GM19455 (cell line): ENCODE measurements at regions not wholly inside any gene's neighbourhood (a gene's known extent, or its start where the extent isn't known, plus 50 kb on each side); places are given as distances from the start of the nearest gene placed in this dataset.

ENCODE experiments used
- ATAC-seq: cut with Tn5 transposase; IDR thresholded peaks from one replicate; pipeline ENCODE4 v1.9.1; 2021; ENCODE audit not compliant: unreplicated experiment

DNA sequence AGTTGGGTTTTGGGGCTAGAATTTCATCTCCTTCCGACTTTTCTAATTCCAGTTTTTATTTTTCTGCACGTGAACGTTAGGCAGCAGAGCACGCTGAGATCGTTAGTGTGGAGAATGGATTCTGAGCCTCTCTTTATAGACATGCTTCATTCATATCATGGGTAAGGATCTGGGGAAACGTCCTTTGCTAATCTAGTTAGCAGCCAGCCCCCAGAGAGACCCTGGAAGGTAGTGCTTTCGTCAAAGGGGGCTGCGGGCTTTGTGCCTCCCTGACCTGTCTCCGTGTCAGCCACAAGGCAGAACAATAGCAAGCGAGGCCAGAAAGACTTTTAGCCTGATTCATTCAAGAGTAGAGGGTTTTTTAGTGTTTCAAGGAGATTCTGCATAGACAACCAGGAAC is 196.3 kb upstream of the KLF6 start:
- ATAC-seq, result no peak

DNA sequence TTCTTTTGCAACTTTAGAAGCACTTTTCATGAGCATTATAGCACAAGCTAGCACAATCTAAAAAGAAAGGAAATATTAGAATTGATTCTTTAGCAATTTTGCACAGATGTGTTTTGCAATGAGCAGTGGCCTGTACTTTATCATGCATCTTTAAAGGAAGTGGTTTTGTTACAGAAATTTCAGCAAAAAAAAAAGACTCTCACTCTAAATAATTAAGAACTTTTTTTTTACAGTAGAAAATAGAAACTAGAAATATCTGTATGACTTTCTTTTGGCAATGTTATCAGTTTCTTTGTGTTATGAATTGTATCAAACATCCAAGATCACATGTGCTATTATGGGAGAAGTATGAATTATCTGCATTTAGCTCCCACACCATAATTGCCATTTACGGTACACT is 195.7 kb upstream of the KLF6 start:
- ATAC-seq, result no peak

DNA sequence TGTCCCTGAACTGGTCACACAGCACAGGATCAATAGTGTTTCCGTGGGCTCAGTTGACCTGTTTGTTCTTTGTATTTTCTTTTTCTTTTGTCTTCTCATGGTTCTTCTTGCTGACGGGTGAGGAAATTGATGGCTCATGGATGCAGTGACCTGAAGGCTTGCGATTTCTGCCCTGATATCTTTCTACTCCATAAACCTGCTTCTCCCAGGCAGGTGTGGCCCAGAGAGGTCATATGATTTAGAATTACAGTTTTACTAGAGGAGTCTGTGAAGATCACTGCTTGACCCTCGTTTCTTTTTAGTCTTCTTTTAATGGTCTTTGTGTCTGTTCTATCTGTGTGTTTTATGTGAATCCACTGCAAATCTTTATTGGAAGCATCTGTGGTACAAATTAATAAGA is 195.1 kb upstream of the KLF6 start:
- ATAC-seq, result no peak

DNA sequence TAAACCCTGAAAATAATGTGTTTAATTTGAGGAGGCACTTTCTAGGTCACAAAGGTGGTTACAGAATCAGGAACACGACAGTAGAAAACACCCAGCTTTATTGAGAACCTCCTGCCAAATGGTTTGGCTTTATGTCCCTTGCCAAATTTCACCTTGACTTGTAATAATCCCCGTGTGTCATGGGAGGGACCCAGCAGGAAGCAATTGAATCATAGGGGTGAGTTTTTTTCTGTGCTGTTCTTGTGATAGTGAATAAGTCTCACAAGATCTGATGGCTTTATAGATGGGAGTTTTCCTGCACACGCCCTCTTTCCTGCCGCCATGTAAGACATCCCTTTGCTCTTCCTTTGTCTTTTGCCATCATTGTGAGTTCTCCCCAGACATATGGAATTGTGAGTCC is 193.8 kb upstream of the KLF6 start:
- ATAC-seq, result no peak

DNA sequence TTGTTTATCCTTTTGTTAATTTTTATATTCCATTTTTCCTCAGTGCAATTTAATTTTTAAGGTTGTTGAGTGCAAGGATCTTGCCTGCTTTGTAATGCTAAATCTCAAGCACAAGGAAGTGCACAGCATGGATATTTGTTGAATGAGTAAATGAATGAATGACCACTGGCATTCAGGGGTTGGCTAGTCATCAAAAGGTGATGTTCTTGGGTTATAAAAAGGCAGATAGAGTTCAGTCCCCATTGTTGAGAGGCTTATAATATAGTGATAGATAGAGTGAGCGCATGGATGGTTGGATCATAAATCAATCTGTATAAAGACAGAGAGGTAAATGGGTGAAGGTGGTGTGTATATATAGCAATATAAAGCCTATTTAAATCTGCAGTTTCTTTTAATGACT is 193.2 kb upstream of the KLF6 start:
- no peak for ATAC-seq

DNA sequence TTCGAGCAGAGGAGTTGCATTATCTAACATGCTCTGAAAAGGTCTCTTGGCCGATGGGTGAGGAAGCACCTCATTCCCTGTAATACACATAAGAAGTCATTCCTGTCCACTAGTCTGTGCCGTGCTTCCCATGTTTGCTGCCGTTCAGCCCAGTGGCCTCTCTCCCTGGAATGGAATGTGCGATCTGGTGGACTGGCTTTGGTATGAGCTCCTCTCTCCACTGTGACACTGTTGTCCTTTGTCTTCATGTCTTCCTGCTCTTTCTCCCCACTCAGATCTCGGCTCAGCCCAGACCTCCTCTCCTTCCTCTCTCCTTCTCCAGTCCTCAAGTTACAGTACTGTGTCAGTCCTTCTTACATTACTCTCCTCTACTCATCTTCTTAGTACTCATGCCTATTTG is 192.8 kb upstream of the KLF6 start:
- no peak for ATAC-seq

DNA sequence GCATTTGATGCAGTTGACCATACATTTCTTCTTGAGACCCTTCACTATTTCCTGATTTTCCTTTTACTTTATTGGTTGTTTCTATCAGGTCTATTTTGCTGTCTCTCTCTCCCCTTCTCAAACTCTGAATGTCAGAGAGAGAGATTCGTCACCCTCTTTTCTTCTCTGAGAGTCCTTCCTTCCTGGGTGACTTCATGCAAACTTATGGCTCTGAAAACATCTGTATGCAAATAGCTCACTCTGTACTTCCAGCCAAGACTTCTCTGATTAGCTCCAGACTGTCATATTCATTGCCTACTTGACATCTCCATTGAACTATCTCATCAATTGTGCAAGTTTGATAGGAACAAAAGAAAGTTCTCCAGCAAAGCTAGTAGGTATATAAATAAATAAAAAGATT is 191.7 kb upstream of the KLF6 start:
- no peak for ATAC-seq

DNA sequence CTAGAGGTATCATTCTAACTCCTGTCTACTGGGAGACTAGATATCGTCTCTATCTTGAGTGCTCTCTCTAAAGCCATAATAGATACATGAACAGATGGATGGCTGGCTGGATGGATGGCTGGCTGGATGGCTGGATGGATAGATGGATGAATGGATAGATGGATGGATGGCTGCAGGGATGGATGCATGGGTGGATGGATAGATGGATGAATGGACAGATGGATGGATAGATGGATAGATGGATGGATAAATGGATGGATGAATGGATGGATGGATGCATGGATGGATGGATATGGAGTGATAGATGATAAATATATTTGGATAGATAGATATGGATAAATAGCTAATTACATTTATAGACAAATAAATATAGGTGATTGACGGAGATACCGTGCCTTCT is 191.2 kb upstream of the KLF6 start:
- ATAC-seq, result no peak

DNA sequence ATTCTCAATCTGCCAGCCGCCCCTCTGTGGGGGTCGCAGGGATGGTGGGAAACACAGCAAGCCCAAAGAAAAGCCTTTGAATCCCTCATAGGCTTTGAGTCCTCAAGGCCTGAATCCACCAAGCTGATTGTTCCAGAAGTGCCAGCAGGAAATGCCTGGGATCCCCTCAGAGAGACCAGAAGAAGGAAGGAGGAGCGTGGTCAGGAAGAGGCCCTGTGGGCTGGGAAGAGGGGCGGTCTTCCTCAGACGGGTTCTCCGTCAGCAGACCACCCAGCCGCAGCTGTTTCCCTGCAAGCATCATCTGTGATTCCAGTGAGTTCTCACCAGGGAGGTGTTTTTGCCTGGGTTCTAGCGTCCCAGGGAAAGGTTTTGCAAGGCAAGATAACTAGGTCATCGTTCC is 190.0 kb upstream of the KLF6 start:
- no peak for ATAC-seq

DNA sequence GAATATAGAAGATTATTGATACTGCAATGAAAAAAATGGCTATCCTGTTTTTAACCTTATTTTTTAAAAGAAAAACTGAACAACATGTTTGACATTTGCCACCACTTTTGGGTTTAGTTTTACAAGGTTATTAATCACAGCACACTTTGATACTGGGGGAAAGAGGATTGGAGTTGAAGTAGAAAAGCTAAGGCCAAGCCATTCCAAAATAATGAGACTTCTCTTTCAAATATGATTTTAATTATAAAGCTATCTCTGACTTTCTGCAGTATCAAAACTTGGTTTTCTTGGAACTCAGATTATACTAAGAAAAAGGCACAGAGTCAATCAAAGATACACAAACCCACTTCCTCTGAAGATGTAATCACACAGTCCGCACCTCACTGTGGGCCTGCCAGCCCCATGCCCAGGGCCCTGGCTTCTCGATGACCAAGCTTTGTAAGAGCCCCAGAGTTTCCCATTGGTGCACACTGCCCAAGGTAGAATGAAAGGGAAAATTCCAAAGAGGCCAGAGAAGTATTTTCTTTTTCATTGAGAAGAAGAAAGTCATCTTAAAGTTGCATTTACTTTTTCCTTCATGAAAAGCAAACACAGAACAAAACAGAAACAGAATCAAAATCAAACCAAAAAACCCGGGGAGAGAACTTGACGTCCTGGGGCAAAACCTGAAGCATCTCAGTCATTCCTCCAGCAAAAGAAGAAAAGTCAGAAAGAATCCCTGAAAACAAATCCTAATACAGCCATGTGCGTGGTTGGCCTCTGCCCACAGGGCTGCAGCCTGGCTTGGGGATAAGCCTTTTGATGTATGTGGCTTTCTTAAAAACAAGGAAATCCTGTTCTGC is 187.7 kb upstream of the KLF6 start:
- no peak for ATAC-seq

DNA sequence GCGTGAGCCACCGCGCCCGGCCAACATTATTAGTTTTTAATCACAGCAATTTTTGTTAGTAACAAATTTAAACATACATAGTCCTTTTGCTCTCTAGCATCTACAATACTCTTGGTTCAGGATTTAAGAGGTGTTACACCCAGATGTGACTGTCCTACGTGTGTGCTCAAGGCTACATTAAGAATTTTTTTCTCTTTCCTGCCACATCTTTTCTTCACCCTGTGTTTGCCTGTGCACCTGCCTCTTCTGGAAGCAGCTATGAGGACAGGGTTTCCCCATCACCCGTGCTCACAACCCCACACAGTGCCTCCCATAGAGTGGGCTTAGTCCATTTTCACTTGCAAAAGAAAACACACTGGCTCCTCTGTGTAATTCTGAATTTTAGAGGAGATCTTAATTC is 186.7 kb upstream of the KLF6 start:
- ATAC-seq, result no peak

DNA sequence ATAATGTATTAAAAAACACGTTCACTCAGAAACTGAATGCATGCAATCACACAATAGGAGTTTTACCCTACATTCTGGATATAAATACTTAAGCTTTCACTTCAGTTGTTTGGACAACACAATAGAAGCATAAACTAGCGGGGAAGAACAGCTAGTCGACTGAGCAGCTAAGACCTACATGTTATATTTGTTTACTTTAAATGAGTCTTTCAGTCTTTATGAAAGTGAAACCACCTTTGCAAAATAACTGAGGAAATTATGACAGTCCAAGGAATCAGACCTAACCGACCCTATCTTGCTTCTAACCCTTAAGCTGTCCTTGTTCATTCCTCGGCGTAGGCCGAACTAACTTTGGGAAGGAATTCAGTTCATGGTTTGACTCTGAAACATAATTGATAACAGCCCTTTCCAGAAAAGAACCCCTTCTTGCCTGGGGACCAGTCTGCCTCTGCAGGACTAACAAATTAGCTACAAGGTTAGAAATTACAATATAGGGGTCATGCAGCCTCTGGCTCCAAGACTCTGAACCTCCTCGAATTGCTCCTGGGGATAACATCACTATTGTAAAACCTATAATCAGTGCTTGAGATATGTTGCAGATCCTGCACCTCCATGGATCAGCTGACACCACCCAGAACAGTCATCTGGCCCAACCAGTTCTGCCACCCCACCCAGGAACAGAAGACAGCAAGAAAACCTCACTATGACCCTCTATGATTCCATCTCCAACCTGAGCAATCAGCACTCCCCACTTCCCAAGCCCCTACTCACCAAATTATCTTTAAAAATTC is 185.1 kb upstream of the KLF6 start:
- ATAC-seq, result no peak

DNA sequence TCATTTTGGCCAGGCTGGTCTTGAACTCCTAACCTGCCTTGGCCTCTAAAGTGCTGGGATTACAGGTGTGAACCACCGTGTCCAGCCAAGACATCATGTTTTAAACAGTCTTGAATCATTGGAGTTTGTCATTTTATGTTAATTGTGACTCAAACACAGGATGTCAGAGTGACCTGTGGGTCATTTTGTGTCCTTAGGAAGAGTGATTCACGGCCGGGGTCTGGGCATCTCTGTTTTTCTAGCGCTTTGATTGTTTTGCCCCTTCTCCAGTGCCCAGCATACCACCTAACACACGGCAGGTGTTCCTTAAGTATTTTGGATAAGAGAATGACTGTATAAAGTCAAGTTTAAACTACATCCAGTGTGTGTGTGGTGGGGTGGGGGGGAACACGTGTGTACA is 183.7 kb upstream of the KLF6 start:
- no peak for ATAC-seq

DNA sequence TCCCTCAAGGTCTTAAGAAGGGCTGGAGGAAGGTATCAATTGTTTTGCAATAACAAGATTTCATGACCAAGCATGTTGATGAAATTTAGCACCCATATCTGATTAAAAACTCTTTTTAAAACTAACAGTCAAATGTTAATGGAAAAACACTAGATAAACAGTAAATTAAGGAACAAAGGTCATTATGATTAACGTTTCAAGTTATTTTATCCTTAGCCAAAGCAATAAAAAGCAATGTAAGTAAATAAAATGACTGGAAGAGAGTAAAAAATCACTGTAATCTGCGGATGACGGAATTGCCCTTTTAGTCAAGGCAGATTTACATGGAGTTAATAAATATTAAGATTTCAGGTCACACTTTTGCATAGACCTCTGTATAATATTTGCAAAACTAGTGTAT is 179.5 kb upstream of the KLF6 start:
- ATAC-seq, result no peak

DNA sequence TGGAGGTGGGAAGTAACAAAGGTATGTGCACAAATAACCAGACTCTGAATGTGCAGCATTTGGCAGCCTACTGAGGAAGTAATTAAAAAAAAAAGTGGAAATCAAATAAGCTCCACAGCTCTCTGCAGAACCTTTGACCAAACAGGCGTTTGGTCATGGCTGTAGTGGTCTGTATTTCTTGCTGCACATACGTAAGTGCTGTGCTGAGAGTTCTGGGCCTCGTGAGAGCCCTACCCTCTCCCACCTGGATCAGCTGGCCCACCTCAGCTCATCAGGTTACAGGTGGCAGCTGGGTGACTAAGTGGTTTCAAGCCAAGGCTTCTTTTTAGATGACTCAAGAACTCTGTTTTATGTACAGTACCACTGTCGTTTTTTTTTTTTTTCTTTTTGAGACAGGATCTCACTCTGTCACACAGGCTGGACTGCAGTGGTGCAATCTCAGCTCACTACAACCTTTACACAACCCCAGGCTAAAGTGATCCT is 178.2 kb upstream of the KLF6 start:
- ATAC-seq, result no peak

DNA sequence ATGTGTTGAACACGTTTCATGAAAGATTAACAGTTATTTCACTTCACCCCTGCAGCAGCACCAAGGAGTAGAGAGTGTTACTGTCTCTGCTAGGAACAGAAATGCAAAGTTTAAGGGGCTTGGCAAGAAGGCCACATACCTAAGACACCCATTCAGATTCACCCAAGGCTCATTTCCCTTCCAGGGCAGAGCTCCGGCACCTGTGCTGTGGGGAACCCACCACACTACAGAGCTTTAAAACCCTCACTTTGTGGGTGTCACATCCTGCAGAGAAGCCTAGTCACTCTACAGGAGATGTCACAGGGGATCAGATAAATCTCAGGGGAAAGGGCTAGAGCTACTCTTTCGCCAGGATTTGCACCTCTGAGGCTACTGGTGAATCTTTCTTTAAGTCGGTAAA is 176.1 kb upstream of the KLF6 start:
- no peak for ATAC-seq

DNA sequence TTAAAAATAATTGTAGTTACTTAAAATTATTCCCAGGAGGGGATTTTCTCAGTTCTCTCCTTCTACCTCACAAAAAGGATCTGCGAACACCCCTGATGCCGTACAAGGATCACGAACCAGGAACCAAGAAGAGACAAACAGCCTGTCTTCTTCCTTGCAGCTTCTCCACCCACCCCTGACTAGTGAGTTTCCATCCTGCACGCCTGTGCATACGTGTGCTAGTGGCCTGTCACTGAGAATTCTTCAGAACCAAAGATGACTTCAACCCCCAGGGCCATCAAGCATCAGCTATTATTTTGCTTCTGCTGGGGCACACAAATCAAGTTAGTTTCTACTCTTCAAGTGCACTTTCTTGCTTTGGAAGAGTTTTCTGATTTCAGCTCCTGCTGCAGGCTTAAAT is 175.5 kb upstream of the KLF6 start:
- ATAC-seq, result no peak

DNA sequence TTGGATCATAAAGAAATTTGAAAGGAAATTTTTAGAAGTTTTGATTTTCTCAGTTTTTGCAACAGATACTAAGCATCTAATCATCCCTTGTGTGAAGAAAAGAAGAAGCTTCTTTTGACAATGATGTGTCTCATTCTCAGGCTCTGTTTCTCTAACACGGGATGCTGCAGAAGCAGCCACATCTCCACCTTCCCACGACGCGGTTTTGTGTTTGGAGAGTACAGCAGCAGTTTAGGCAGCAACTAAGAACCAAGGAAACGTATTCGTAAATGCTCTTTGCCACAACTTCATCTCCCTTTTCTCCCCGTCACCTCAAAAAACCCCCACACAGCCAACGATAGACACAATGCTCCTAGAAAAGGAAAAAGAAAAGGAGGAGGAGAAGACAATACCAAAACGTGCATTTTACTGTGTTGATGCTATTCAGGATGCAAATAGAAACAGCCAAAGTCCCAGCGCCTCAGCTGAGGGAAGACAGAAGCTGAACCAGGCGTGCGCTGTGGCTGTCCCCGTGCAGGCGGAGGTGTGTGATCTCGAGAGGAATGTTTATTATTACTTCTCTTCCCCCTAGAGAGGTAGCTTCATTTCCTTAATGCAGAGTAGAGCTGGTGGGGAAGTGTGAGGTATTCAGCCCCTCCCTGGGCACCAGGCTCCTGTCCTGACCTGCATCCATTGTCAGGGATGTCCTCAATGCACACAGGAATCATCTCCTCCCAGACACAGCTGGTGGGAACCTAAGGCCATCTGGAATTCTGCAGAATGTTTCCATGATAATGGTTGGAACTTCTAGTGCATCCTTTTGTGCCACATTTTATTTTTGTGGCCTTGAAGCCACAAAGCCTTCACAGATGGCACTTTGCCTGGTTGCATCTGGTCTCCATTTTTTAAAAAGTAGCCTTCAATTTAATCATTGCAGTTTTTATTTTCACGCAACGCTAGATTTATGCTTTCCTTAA is 174.6 kb upstream of the KLF6 start:
- ATAC-seq, result no peak

DNA sequence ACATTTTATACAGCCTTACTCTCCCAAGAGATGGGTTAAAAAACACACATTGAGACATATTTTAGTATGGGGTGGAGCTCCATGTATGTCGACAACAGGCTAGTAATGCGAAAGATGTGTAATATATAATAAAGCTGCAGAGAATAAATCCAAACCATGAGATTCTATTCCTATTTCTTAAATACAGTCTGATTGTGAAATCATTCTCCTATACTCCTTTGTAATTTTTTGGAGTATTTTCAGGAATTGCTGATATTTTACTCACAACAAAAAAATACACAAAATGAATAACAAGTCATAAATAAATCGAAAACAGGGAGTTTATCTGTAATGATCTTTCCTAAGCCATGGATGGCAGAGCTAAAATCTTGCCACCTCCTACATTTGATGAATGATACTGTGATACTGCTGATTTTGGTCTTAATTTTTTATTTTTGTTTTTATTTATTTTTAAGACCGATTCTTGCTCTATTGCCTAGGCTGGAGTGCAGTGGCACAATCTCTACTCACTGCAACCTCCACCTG is 173.5 kb upstream of the KLF6 start:
- no peak for ATAC-seq

DNA sequence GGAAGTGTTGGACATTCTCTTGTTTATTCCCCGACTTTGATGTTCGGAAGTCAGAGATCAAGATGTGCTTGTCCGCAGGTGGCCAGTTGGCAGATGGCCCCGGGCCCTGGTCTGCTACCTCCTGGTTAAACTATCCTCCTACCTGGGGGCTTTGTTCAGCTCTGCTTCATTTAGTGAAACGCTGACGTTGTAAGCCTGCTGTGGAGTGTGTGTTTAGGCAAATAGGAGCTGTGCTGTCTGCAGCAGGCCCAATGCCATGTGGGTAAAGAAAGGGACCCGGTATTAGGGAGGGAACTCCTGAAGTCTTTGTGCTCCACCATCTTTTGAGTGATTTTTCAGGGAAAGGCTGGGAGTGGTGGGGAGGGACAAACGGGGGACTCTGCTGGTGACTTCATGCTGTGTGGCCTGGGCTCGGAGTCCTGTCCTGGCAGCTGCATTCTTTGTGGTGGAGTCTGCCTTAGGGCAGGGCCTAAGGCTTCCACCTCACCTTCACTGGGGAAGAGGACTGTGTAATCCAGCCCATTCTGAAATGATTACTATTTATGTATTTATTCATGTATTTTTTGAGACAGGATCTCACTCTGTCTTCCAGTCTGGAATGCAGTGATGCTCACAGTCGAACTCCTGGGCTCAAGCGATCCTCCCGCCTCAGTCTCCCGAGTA is 171.1 kb upstream of the KLF6 start:
- no peak for ATAC-seq

DNA sequence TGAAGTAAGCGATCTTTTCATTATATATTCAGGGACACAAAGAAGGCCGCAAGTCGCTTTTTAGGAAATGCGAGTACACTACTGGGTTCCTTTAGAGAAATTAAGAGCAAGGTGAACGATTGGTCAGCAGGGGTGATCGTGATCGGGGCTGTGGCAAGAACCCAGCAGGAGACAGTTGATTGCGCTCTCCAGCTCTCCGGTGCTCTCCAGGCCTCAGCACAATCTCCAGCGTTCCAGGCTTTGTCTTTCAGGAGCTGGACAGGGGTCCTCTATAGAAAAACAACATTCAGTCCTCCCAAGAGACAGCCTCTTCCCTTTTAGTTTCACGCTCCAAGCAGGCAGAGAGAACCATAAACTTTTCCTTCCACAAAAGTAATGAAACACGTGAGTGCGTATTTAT is 170.5 kb upstream of the KLF6 start:
- no peak for ATAC-seq
